WTC11 (cell line): ENCODE measurements at regions not wholly inside any gene's neighbourhood (a gene's known extent, or its start where the extent isn't known, plus 50 kb on each side); places are given as distances from the start of the nearest gene placed in this dataset.

Experiments used
- FOXK1 ChIP-seq: sonication (generic); formaldehyde crosslinking; IDR thresholded peaks from 2 replicates; pipeline ENCODE4 v1.8.0; 2022; ENCODE audit warnings: mild to moderate bottlenecking, moderate library complexity, missing genetic modification reagents
- NR3C1 ChIP-seq: sonication (generic); formaldehyde crosslinking; conservative IDR thresholded peaks from 2 replicates; pipeline ENCODE4 v1.8.1; 2023; ENCODE audit warnings: low read depth, mild to moderate bottlenecking, missing genetic modification reagents
- TF ChIP-seq, protein P1 (sequence below): sonication (generic); formaldehyde crosslinking; conservative IDR thresholded peaks from 2 replicates; pipeline ENCODE4 v1.8.1; 2022; ENCODE audit warnings: mild to moderate bottlenecking, missing genetic modification reagents
- TF ChIP-seq, protein P2 (sequence below): fragments of 200-600 bp; IDR thresholded peaks from 2 replicates; pipeline ENCODE4 v1.8.0; 2022; ENCODE audit warnings: antibody characterized with exemption

DNA sequence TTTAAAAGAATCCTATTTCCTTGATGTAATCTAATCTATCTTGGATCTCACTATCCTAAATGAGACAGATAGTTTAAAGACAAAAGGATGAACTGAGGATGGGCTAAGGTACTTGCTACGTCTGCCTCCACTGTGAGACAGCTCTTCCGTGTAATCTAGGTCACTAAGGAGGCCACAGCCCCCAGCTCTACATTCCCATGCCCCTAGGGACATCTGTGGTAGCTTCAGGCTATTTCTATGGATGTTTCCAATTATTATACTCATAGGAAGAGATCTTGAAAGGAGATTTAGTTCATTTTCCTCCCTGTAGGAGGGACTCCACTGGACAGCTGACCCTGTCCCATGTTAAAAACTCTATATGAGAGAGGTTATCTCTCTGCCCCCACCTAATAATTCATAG lies 140.8 kb upstream of the TRPC5 start:
- TF ChIP-seq NR3C1 (no peak), FOXK1 (CRISPR knock-in tag) (no peak)
- TF ChIP-seq, protein P1, sequence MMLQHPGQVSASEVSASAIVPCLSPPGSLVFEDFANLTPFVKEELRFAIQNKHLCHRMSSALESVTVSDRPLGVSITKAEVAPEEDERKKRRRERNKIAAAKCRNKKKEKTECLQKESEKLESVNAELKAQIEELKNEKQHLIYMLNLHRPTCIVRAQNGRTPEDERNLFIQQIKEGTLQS (CRISPR knock-in tag) = no peak
- TF ChIP-seq, protein P2, sequence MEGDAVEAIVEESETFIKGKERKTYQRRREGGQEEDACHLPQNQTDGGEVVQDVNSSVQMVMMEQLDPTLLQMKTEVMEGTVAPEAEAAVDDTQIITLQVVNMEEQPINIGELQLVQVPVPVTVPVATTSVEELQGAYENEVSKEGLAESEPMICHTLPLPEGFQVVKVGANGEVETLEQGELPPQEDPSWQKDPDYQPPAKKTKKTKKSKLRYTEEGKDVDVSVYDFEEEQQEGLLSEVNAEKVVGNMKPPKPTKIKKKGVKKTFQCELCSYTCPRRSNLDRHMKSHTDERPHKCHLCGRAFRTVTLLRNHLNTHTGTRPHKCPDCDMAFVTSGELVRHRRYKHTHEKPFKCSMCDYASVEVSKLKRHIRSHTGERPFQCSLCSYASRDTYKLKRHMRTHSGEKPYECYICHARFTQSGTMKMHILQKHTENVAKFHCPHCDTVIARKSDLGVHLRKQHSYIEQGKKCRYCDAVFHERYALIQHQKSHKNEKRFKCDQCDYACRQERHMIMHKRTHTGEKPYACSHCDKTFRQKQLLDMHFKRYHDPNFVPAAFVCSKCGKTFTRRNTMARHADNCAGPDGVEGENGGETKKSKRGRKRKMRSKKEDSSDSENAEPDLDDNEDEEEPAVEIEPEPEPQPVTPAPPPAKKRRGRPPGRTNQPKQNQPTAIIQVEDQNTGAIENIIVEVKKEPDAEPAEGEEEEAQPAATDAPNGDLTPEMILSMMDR = no peak
